ENCODE measurements at regions not wholly inside any gene's neighbourhood (a gene's known extent, or its start where the extent isn't known, plus 50 kb on each side); places are given as distances from the start of the nearest gene placed in this dataset.
A peak's percentile ranks its signal among the peaks of the same experiment; 100 is the strongest.

- DNase-seq (no peak), ATAC-seq (no peak)
These were observed 124.3 kb upstream of the UMPS start for GRCh38 chr3:124605781-124606579.

- ATAC-seq (no peak), DNase-seq (no peak)
These were observed 123.1 kb upstream of the UMPS start for GRCh38 chr3:124607163-124607562.

DNA sequence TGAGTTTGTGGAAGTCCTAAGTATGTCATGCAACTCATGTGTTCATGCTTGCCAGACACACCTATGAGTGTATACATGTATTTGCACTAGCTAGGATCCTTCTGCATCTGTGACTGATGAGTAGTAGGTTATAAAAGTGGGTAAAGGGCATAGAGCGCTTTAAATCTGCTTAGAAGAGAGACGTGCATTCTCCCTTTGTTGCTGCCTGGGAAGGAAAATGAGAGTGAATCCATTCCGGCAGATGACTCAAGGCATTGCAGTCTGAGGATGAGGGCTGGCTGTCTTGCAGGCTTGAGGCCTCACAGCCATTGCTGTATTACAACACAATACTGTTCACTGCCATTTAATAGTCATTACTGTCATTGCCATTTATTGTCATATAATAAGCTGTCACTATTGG lies 120.8 kb upstream of the UMPS start:
- DNase-seq (no peak), ATAC-seq (no peak)

DNA sequence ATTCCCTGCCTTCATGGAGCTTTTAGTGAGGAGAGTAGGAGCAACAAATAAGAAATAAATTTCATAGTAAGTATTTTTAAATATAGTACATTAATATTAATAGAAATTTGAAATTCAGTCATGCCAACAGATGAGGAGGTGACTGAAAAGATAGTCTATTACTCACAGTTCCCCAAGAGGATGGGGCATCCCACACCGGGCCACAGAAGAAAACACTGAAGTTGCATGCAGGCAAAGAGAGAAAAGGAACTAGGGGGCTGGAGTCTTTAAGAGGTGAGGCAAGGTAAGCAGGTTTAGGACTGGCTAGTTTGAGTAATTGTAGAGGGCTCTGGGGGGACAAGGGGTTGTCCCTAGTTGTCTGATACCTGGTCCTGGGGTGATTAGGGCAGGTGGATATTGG lies 120.1 kb upstream of the UMPS start:
- ATAC-seq, result no peak
- DNase-seq, result no peak

GRCh38 chr3:124611520-124611919 lies 118.7 kb upstream of the UMPS start:
- DNase-seq, result no peak
- ATAC-seq, result no peak

- ATAC-seq (no peak), DNase-seq (no peak)
These were observed 114.2 kb upstream of the UMPS start for GRCh38 chr3:124615896-124616543.

- ATAC-seq (no peak), DNase-seq (no peak)
These were observed 113.1 kb upstream of the UMPS start for GRCh38 chr3:124617177-124617576.

DNA sequence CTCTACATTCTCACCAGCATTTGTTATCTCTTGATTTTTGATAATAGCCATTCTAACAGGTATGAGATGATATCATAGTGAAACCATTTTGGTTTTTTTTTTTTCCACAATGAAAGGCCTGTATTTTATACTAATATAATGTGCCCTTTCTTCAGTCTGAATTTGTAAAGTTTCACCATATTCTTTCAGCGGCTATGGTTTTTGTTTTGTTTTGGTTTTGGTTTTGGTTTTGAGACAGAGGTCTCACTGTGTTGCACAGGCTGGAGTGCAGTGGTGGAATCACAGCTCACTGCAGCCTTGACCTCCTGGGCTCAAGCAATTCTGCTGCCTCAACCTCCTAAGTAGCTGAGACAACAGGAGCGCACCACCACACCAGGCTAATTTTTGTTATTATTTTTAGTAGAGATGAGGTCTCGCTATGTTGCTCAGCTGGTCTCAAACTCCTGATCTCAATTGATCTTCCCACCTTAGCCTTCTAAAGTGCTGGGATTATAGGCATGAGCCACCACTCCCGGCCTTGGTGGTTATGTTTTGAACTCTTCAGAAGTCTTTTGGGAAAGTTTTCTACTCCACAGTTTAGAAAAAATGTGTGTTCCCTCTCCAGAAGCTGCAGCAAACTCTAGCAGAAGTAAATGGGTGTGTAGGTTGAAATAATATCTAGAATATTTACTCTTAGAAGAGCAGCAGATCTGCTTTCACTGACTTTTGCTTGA lies 110.2 kb upstream of the UMPS start:
- ATAC-seq (peak; percentile 38), DNase-seq (no peak)

- DNase-seq, result peak; percentile 36
- ATAC-seq, result peak; percentile 96
These were observed 109.6 kb upstream of the UMPS start for GRCh38 chr3:124620600-124621063.

DNA sequence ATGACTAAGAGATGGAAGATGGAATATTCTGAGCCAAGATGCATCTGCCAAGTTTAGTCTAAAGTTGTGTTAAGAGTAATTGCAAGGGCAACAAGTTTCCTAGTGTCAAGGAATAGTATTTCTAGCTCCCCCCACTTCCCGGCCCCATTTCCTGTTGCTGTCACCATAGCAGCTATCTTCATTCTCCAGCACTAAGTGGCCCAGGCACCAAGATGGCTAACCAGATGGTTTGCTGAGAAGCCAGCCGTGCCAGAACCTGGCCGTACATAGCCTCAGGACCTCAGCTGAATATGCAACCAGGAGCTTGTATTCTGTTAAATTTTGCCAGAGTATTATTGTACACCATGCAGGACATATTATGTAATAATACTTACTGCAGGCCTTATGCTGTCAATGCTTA lies 108.8 kb upstream of the UMPS start:
- DNase-seq (no peak), ATAC-seq (no peak)

DNA sequence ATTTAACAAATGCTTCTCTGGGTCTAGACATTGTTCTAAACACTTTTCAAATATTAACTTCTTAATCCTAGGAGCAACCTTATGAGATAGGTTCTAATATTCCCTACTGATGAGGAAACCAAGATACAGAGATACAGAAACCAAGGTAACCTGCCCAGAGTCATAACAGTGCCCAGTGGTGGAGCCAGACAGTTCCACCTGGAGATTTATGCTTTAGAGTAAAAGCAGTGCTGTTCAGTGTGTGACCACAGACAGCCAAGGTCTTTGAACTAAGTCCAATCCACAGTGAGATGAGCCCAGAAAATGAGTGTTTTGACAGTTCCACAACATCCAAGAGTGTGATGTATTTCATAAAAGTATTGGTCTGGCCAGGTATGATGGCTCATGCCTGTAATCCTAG lies 105.2 kb upstream of the UMPS start:
- DNase-seq, result no peak
- ATAC-seq, result no peak

GRCh38 chr3:124627501-124627908 lies 102.7 kb upstream of the UMPS start:
- DNase-seq (no peak), ATAC-seq (no peak)

DNA sequence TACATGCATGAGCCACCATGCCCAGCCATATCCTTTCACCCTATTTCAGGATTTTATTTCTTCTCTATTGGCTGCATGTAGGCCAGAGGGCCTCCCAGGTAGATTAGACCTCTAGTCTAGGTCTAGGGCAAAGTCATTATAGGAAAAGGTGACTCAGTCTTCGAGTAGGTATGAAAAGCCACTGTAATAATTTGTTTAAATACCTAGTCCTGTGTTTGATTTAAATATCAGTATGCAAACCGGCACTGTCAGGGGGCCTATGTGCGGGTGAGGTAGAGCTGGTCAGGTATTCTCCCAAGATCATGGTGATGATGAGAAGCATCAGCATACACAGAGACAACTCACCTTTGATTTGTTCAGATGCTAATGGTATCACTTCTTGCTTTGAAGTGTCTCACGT lies 101.4 kb upstream of the UMPS start:
- DNase-seq (no peak), ATAC-seq (no peak)

- DNase-seq (no peak), ATAC-seq (no peak)
These were observed 100.8 kb upstream of the UMPS start for GRCh38 chr3:124629497-124629896.

DNA sequence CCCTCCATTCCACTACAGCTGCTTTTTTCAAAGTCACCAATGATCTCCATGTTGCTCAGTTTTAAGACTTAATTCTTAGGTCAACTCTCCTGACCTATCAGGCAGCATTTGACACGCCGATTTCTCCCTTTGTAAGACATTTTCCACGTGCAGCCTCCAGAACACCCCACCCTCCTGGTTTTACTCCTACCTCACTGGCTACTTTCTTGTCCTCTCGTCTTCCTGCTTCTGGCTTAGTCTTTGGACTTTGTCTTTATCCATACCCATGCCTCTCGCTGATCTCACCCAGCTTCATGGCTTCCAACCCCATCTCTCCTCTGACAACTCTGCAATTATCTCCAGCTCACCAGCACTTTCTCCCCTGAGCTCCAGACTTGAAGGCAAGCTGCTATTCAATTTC lies 99.3 kb upstream of the UMPS start:
- no peak for DNase-seq
- no peak for ATAC-seq

DNA sequence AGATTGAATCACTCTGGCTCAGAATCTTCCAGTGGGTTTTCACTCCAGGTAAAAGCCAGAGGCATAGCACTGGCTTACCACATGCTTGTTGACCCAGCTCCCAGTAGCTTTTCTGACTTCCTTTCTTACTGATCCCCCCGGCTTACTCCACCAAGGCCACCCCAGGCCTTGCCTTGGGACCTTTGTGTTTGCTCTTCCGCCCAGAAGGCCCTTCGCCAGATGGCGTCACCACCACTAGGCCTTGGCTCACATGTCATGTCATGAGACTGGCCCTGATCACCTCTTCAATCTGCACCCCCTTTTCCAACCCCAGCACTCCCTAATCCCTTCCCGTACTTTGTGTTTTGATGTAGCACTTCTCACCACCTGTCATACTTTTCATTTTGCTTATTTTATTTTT lies 98.5 kb upstream of the UMPS start:
- DNase-seq (no peak), ATAC-seq (no peak)

- ATAC-seq, result no peak
- DNase-seq, result no peak
These were observed 97.6 kb upstream of the UMPS start for GRCh38 chr3:124632566-124633140.

DNA sequence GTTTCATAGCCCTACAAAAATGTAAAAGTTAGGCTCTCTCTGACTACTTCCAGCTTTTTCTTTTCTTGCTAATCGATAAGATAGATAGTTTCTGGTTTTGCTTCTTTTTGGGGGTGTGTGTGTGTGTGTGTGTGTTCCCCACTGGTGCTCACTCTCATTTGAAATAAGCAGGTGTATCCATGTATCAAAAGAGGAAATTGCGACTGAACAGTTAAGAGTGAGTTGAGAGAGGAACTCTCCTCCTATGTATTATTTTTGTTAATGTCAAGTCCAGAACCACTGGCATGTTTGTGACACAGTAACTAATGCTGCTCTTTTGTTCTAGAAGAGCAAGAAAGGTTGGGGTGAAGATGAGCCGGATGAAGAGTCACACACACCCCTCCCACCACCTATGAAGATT lies 96.7 kb upstream of the UMPS start:
- no peak for ATAC-seq

DNA sequence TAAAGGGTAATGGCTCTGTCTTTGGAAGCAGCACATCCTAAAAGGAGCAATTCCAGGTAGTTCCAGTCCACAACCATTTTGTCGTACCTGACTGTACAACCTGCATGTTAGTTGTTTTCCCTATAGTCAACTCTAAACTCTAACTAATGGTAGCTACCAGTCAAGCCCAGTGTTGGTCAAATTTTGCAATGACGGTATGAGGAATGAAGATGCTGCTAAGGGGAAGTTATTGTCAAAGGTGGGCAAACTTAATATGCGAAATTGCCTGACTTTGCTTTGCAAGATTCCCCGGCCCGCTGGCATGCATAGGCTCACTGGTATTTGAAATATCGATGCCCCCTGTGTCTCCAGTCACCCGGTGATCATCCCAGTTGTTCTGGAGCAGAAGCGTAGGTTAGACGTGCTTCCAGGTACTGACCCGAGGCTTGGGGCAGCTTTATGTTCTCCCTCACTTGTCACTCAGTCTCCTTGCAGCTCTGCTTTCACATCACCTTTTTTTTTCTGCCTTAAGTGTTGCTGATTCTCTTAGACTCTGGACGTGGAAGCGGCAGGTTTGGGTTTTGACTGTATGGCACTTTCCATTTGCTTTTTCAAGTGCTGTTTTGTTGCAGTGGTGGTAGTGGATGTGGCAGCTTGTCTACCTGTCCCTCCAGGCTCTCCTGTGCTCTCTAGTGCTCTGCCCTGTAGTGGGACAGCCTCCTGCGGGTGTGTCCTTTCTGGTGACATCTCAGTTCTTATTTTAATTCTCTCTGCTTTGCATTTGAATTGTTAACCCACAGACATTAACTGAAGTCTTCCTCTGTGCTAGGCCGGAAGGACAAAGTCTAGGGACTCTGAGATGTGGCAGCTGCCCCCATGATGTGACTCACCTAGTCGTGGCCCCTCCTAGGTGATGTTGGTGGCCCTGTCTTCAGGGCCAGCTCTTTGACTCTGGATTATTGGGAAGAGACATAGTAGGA lies 95.8 kb upstream of the UMPS start:
- ATAC-seq (no peak), DNase-seq (no peak)

More for the DNA sequence above, 96.7 kb upstream of the UMPS start:
- no peak for DNase-seq

- no peak for ATAC-seq
- no peak for DNase-seq
These were observed 95.1 kb upstream of the UMPS start for GRCh38 chr3:124635169-124635539.

- DNase-seq, result no peak
These were observed 94.0 kb upstream of the UMPS start for GRCh38 chr3:124636101-124636862.

More at GRCh38 chr3:124636101-124636862, 94.0 kb upstream of the UMPS start:
- no peak for ATAC-seq

All from stimulated activated naive CD8-positive, alpha-beta T cell treated with anti-CD3 and anti-CD28 coated beads, Interleukin-15, Interleukin-2, amounts not matched to agents 100 U/mL and 50 U/mL, for 24 hours (primary cell).